K562 (cell line): ENCODE measurements at regions not wholly inside any gene's neighbourhood (a gene's known extent, or its start where the extent isn't known, plus 50 kb on each side); places are given as distances from the start of the nearest gene placed in this dataset.

ENCODE experiments used
- ATAC-seq: fragments of 200-7000 bp; cut with Tn5 transposase; 3 replicates; pipeline ENCODE4 v1.9.1; 2020; ENCODE audit warnings: moderate library complexity
- BruUV-seq: library from RNA; stranded (reverse); fragments of 400-500 nt; replicated peaks from 2 replicates; lab custom pipeline; 2021; lab: Mats Ljungman, UMichigan
- CTCF ChIA-PET: fragments of 300-600 bp; formaldehyde crosslinking; extraction: SDS; loops from one replicate; lab custom pipeline; 2021; ENCODE audit warnings: low intra/inter-chr PET ratio; lab: Yijun Ruan, JAX
- POLR2A ChIA-PET: fragments of 300-600, 350-650 bp; sonication (Branson Sonifier 250); formaldehyde crosslinking; extraction: SDS; loops from one replicate; lab custom pipeline; 2021; ENCODE audit warnings: antibody characterized with exemption, inconsistent platforms; lab: Yijun Ruan, JAX
- DNase-seq, 4 experiments: peaks; one replicate each; pipeline versions ENCODE4 v3.0.0 to v3.0.0-alpha.2; 2011 to 2018; ENCODE audit warnings: low spot score in 3 of 4, mixed read lengths in 3 of 4; ENCODE audit errors: extremely low read depth in 1 of 4
- FAIRE-seq: peaks from 2 replicates; lab custom pipeline; 2011; peaks lifted over from hg19 to GRCh38; lab: Jason Lieb, UNC
- H2AFZ ChIP-seq: 2 replicates; pipeline ENCODE4 v1.6.0; 2011; ENCODE audit warnings: low read depth, low read length, control low read depth, inconsistent platforms
- H3K27ac ChIP-seq: fragments of 200-600 bp; 3 replicates; pipeline ENCODE4 v1.8.0; 2011; ENCODE audit warnings: low read depth, mild to moderate bottlenecking, control low read depth, inconsistent platforms, low read length, moderate library complexity, mixed read lengths; ENCODE audit errors: extremely low read depth
- H3K27me3 ChIP-seq, 2 experiments: fragments of 300-600 bp in 1 of 2; 2 replicates in 1 of 2; 3 replicates in 1 of 2; pipeline versions ENCODE4 v1.6.0 to v1.8.0; 2011; ENCODE audit warnings: inconsistent platforms in 2 of 2, low read length in 2 of 2, mild to moderate bottlenecking in 1 of 2, mixed read lengths in 1 of 2, moderate library complexity in 1 of 2; ENCODE audit not compliant: control insufficient read depth in 2 of 2, insufficient read depth in 2 of 2
- H3K36me3 ChIP-seq: fragments of 300-600 bp; 3 replicates; pipeline ENCODE4 v1.8.0; 2011; ENCODE audit warnings: mild to moderate bottlenecking, low read length, inconsistent platforms; ENCODE audit not compliant: control insufficient read depth, insufficient read depth
- H3K4me1 ChIP-seq, 2 experiments: fragments of 200-600 bp in 1 of 2; replicated peaks in 1 of 2; 2 replicates in 1 of 2; 3 replicates in 1 of 2; pipeline versions ENCODE4 v1.5.1 to v1.8.0; 2011; ENCODE audit warnings: inconsistent platforms in 2 of 2, low read length in 2 of 2, mild to moderate bottlenecking in 1 of 2, mixed read lengths in 1 of 2, moderate library complexity in 1 of 2; ENCODE audit not compliant: control insufficient read depth in 2 of 2, insufficient read depth in 2 of 2
- H3K4me2 ChIP-seq: 2 replicates; pipeline ENCODE4 v1.6.1; 2011; ENCODE audit warnings: low read length, control low read depth, inconsistent platforms, mixed read lengths; ENCODE audit not compliant: insufficient read depth
- H3K4me3 ChIP-seq: fragments of 200-600 bp; sonication (generic), shearing (Covaris generic); 2 replicates; pipeline ENCODE4 v1.5.1; 2016; ENCODE audit warnings: control low read depth, inconsistent platforms
- H3K79me2 ChIP-seq: fragments of 200-600 bp; 3 replicates; pipeline ENCODE4 v1.8.0; 2011; ENCODE audit warnings: low read length, inconsistent platforms; ENCODE audit not compliant: control insufficient read depth, insufficient read depth
- H3K9ac ChIP-seq, 2 experiments: 2 replicates each; pipeline versions ENCODE4 v1.6.0 to v1.6.1; 2011; ENCODE audit warnings: low read depth in 2 of 2, low read length in 2 of 2, control low read depth in 1 of 2, inconsistent platforms in 1 of 2, mild to moderate bottlenecking in 1 of 2, mixed read lengths in 1 of 2; ENCODE audit not compliant: insufficient read depth in 1 of 2
- H3K9me1 ChIP-seq: one replicate; pipeline ENCODE4 v1.6.0; 2011; ENCODE audit warnings: inconsistent platforms, mild to moderate bottlenecking, low read length, moderate library complexity; ENCODE audit not compliant: control insufficient read depth, insufficient read depth
- H3K9me3 ChIP-seq: replicated peaks from 2 replicates; pipeline ENCODE4 v1.5.1; 2011; ENCODE audit warnings: low read depth, low read length, inconsistent platforms; ENCODE audit not compliant: control insufficient read depth, insufficient read depth
- H4K20me1 ChIP-seq: replicated peaks from 2 replicates; pipeline ENCODE4 v1.6.1; 2011; ENCODE audit warnings: low read length, inconsistent platforms, mixed read lengths; ENCODE audit not compliant: control insufficient read depth, insufficient read depth
- E2F6 ChIP-seq, 2 experiments: IDR thresholded peaks; 2 replicates each; pipeline ENCODE4 v1.6.1; 2011; ENCODE audit warnings: borderline replicate concordance in 1 of 2, control low read depth in 1 of 2, low read depth in 1 of 2, low read length in 1 of 2, mild to moderate bottlenecking in 1 of 2, mixed read lengths in 1 of 2, moderate library complexity in 1 of 2; ENCODE audit not compliant: insufficient read depth in 1 of 2, insufficient read length in 1 of 2, poor library complexity in 1 of 2, severe bottlenecking in 1 of 2; ENCODE audit errors: extremely low read depth in 1 of 2
- EGR1 ChIP-seq: fragments of 450-650 bp; conservative IDR thresholded peaks from 2 replicates; pipeline ENCODE4 v1.6.1; 2017; ENCODE audit warnings: mild to moderate bottlenecking
- NCOA2 ChIP-seq, 2 experiments: fragments of 450-650 bp; IDR thresholded peaks; 2 replicates each; pipeline ENCODE4 v1.6.1; 2018; ENCODE audit warnings: mild to moderate bottlenecking in 2 of 2, moderate library complexity in 1 of 2; ENCODE audit not compliant: partially characterized antibody in 2 of 2
- POLR2AphosphoS2 ChIP-seq: IDR thresholded peaks from 2 replicates; pipeline ENCODE4 v1.6.1; 2012; ENCODE audit warnings: low read length, improper control_type of control experiment
- POLR2H ChIP-seq: IDR thresholded peaks from 2 replicates; pipeline ENCODE4 v1.6.1; 2016; ENCODE audit warnings: missing genetic modification characterization, low read depth, mild to moderate bottlenecking, control low read depth, missing compliant biosample characterization, moderate library complexity
- PURB ChIP-seq: sonication (generic); formaldehyde crosslinking; IDR thresholded peaks from 2 replicates; pipeline ENCODE4 v1.9.0; 2021; ENCODE audit warnings: low read depth, mild to moderate bottlenecking, missing genetic modification reagents
- TEAD1 ChIP-seq, 2 experiments: fragments of 450-650 bp in 1 of 2; sonication (generic) in 1 of 2; formaldehyde crosslinking; IDR thresholded peaks; 2 replicates each; pipeline versions ENCODE4 v1.4.0 to v1.8.0; 2020 to 2022; ENCODE audit warnings: mild to moderate bottlenecking in 2 of 2, missing genetic modification reagents in 1 of 2
- U2AF2 ChIP-seq: fragments of 200-400 bp; formaldehyde crosslinking; optimal IDR thresholded peaks from 2 replicates; pipeline ENCODE3; 2017; ENCODE audit warnings: low read depth, mild to moderate bottlenecking, low read length
- ZNF780A ChIP-seq: fragments of 250-450 bp; sonication (Bioruptor Pico); IDR thresholded peaks from 2 replicates; pipeline ENCODE4 v1.5.0; 2021; ENCODE audit warnings: mild to moderate bottlenecking
- ZNF79 ChIP-seq: fragments of 250-450 bp; sonication (Bioruptor Pico); IDR thresholded peaks from 2 replicates; pipeline ENCODE4 v1.4.0; 2020; ENCODE audit warnings: low read depth, mild to moderate bottlenecking, moderate library complexity
- in situ Hi-C: fragments of 300-500 bp; cut with MboI; formaldehyde crosslinking; loops from 4 replicates; pipeline ENCODE4 v1.15.0; 2018; ENCODE audit warnings: inconsistent platforms, mixed read lengths
- intact Hi-C: fragments of 100-400 bp; cut with micrococcal nuclease; formaldehyde crosslinking; loops from 2 replicates; pipeline ENCODE4 v1.14.2; 2022
- TF ChIP-seq, protein P1 (sequence below): fragments of 150-350 bp; IDR thresholded peaks from 2 replicates; pipeline ENCODE4 v1.6.1; 2014; ENCODE audit warnings: low read depth, mild to moderate bottlenecking, low read length, borderline replicate concordance

DNA sequence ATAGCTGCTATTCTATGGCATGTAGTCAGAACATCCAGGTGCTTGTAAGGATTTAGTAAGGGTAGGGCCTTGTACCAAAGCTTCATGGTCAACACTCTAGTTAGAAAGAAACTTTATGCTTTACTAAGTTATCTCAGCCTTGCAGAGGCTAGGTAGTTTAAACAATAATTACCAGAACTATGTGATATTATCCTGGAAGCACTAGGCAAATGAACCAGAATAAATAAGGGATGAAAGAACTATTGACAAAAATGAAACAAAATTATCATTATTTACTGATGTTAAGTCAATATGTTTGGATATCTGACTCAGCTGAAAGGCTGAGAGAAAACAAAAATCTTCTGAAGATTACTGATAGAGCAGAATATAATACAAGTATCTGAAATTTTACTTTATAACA lies 1089.1 kb upstream of the RAG2 start:
- no peaks in the 10 kb centered on the region for H3K27me3 ChIP-seq
- POLR2A ChIA-PET, result no interaction called here
- no peaks in the 10 kb centered on the region for H4K20me1 ChIP-seq
- H3K4me2 ChIP-seq, result no peak overlapping the region
- H2AFZ ChIP-seq, result no peak overlapping the region
- H3K4me3 ChIP-seq, result no peak overlapping the region
- H3K4me1 ChIP-seq, result no peaks in the 10 kb centered on the region
- H3K79me2 ChIP-seq, result no peaks in the 10 kb centered on the region
- H3K36me3 ChIP-seq, result no peaks in the 10 kb centered on the region
- H3K9ac ChIP-seq, result no peak overlapping the region
- TF ChIP-seq NCOA2 (IDR thresholded peaks at IDR 0.05; ENCODE audit: partially characterized antibody in 2 of 2) (no peak), POLR2H (tag) (no peak), PURB (CRISPR knock-in tag) (no peak), ZNF780A (CRISPR knock-in tag) (no peak), TEAD1 (CRISPR knock-in tag; IDR thresholded peaks at IDR 0.05) (no peak), E2F6 (IDR thresholded peaks at IDR 0.05; ENCODE audit: borderline replicate concordance in 1 of 2, extremely low read depth in 1 of 2, insufficient read depth in 1 of 2, insufficient read length in 1 of 2, low read depth in 1 of 2, low read length in 1 of 2, poor library complexity in 1 of 2, severe bottlenecking in 1 of 2) (no peak), EGR1 (no peak), U2AF2 (no peak), ZNF79 (CRISPR knock-in tag) (no peak), POLR2AphosphoS2 (no peak)
- TF ChIP-seq, protein P1, sequence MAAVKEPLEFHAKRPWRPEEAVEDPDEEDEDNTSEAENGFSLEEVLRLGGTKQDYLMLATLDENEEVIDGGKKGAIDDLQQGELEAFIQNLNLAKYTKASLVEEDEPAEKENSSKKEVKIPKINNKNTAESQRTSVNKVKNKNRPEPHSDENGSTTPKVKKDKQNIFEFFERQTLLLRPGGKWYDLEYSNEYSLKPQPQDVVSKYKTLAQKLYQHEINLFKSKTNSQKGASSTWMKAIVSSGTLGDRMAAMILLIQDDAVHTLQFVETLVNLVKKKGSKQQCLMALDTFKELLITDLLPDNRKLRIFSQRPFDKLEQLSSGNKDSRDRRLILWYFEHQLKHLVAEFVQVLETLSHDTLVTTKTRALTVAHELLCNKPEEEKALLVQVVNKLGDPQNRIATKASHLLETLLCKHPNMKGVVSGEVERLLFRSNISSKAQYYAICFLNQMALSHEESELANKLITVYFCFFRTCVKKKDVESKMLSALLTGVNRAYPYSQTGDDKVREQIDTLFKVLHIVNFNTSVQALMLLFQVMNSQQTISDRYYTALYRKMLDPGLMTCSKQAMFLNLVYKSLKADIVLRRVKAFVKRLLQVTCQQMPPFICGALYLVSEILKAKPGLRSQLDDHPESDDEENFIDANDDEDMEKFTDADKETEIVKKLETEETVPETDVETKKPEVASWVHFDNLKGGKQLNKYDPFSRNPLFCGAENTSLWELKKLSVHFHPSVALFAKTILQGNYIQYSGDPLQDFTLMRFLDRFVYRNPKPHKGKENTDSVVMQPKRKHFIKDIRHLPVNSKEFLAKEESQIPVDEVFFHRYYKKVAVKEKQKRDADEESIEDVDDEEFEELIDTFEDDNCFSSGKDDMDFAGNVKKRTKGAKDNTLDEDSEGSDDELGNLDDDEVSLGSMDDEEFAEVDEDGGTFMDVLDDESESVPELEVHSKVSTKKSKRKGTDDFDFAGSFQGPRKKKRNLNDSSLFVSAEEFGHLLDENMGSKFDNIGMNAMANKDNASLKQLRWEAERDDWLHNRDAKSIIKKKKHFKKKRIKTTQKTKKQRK, result no peak
- TF ChIP-seq, all 486 proteins: peak for 0
- FAIRE-seq, result no peak
- intact Hi-C loops, result no loop called here
- ATAC-seq, result no peak
- Histone ChIP-seq H3K9me3 (no peaks in the 10 kb centered on the region), H3K9me1 (no peaks in the 10 kb centered on the region), H3K27ac (no peak overlapping the region)
- DNase-seq, result no peak
- CTCF ChIA-PET, result no interaction called here
- in situ Hi-C loops, result no loop called here
- BruUV-seq, result no TSS peak
